ENCODE measurements at regions not wholly inside any gene's neighbourhood (a gene's known extent, or its start where the extent isn't known, plus 50 kb on each side); places are given as distances from the start of the nearest gene placed in this dataset.

GRCh38 chr12:93244514-93245077 is 133.1 kb upstream of the NUDT4 start:
- no peak for TF ChIP-seq CTCF (IDR thresholded peaks at IDR 0.05)
- no peak for TF ChIP-seq POLR2A (IDR thresholded peaks at IDR 0.05)
